ENCODE measurements at regions not wholly inside any gene's neighbourhood (a gene's known extent, or its start where the extent isn't known, plus 50 kb on each side); places are given as distances from the start of the nearest gene placed in this dataset.
"Not testable (repeated sequence)": the region's sequence is repeated elsewhere in the genome, so short reads cannot be mapped to it uniquely, and the experiment has no call there.

DNA sequence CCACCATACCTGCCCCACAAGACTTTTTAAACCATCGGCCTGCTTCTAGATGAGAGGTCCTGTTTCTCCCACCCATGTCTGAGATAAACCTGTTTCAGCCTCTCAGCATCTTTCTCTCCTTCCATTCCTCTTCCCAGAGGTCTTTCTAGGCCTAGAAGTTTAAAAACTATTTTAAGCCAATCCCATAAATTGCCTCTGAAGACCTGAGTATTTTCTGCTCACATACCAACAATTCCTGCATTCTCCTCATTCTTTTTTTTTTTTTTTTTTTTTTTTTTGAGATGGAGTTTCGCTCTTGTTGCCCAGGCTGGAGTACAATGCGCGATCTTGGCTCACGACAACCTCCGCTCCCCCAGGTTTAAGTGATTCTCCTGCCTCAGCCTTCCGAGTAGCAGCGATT is 262.9 kb upstream of the AUTS2 start:
- DNase-seq = no peak

DNA sequence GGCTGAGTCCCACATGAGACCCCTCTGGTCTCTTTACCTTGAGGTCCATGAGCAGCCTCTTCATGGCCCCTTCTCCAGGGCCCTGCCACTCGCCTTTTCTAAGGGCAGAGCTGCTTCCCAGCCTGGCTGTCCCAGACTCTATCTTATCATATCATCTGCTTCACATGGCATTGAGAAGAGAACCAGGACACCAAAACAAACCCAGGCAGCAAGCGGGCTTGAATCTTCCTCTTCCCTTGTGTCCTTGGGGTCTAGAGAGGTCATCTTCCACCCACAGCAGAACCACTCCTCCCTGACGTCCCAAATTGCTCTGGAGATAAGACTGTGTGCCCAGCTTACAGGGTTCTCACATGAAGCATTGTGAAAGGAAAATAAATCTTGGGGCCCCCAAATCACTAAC is 261.3 kb upstream of the AUTS2 start:
- no peak for DNase-seq

DNA sequence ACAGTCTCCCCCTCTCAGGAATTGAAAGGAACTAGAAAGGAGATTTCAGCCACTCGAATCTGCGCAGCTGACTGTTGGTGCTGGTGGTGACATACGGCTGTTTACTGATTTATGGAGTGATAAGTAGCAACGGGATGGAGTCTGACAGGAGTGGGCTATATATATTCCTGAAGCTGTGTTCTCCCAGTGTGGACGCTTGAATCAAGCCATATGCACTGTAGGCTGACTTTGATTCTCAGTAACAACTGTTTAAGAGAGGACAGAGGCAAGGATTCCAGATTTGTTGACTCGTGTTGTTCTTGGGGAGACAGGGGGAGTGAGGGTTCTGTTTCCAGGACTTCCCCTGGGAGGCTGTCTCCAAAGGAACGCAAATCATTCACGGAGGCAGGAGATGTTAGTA is 260.1 kb upstream of the AUTS2 start:
- no peak for DNase-seq

DNA sequence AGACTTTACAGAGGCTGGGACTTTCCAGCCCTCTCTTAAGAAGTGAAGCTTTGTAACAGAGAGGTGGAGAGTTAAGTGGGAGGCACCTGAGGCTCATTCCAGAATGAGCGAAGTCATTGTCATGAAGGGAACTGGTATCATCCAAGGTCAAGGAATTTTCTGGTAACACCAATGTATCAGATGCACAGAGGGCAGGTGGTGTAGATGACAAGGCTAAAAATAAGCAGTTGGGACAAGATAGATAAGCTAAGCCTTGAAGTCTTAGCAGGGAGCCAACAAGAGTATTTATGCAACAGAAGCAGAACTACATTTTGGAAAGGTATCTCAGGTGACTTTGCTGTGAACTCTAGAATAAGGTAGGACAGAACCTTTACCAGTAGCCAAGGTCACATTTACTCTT is 257.0 kb upstream of the AUTS2 start:
- no peak for DNase-seq

DNA sequence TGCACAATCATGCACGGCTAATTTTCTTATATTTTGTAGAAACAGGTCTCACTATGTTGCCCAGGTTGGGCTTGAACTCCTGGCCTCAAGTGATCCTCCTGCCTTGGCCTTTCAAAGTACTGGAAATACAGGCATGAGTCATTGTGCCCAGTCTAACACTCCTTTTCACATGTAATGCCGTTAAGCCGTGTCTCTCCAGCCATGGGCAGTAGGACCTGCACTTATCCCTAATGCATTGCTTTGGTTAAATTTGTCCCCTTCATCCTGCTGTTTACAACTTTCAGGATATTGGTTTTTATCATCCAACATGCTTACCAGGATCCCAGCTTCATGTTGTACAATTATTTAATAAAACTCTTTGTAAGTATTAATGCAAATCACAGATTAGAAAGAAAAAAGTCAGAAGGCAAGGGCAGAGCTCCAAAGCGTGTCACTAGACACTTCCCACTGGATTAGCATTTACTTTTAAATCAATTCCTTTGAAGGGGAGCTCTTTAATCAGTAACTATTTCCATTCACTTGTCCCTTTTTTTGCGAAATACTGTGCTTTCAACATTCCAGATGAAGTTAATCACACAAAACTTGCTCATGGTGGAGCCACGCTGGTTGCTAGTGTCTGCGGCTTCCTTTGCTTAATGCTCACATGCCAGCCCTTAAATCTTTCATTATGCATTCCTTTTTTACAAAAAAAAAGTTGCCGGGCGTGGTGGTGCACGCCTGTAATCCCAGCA is 256.0 kb upstream of the AUTS2 start:
- no peak for DNase-seq

DNA sequence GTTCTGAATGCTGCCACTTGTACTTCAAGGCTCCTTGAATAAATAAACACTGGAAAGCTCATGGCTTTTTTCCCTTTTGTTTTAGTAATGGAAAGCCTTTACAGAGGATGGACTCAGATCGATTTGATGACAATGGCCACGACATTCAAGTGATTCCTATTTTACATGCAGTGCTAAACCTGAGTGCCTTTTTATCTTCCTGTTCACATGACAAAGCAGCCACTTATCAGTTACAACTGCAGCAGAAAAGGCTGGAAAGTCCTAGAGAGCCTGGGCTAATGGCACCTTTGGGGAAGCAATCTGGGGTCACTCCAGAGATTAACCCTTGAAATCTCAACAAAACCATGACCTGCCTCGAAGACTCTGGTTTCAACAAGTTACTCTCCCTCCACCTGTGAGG is 249.0 kb upstream of the AUTS2 start:
- DNase-seq = no peak

DNA sequence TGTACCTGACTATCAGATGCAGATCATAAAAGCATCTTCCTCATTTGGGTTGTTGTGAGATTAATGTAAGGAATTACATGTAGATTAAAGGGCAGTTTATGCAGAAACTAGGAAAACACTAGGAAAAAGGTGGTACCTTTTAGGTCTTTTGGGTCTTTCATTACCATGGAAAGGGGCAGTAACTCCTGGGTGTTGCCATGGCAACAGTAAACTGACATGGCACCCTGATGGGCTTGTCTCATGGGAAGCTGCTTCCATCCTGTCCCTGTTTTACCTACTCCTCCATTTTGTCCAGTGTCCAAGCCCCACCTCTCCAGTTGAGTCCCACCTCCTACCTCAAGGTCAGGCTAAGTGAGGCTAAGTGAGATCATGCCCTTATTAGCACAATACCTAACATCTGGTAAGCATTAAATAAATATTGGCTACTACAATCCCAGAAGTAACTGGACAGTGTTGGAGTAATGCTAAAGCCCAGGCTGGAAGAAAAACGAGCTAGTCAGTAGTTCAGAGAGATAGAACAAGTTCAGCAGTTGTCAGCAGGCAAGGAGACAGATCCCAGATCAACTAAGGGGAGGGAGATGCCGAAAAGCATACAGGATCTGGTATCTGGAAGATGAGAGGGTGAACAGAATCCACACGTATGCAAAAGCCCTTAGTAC is 240.0 kb upstream of the AUTS2 start:
- DNase-seq = no peak

DNA sequence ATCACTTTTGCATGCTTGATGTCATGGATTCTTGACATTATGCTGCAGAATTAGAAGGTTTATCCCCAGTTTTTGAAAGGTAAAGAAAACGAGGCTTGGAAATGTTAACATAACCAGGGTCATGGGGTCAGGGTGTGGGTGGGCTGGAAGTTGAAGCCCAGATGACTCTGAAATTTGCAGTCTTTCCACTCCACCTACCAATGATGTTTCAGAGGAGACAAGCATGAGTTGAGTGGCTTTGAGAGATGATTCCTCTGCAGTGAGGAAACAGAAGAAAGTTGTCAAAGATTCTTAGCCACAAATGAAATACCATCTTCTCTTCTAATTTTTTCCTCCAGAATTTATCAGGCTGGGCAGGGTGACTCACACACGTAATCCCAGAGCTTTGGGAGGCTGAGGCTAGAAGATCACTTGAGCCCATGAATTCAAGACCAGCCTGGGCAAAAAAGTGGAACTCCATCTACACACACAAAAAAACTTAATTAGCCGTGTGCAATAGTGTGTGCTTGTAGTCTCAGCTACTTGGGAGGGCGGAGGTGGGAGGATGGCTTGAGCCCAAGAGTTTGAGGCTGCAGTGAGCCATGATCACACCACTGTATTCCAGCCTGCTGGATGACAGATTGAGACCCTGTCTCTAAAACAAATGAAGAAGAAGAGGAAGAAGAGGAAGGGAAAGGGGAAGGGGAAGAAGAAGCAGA is 239.1 kb upstream of the AUTS2 start:
- no peak for DNase-seq

DNA sequence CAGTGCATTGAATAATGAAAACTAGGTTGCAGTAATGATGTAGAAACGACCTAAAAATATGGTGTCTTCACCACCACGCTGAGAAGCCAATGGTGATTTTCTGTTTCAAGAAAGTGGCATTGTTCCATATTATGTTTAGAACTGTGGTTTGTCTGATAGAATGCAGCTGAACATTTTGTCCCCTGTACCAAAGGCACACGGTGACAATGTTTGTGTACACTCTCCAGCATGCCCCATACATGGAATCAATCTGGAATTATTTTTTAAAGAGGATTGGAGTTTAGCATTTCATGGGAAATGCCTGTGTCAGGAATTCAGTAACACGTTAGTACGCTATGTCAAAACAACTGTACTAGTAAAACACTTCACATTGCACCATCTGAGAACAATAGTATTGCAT is 237.4 kb upstream of the AUTS2 start:
- DNase-seq = no peak

DNA sequence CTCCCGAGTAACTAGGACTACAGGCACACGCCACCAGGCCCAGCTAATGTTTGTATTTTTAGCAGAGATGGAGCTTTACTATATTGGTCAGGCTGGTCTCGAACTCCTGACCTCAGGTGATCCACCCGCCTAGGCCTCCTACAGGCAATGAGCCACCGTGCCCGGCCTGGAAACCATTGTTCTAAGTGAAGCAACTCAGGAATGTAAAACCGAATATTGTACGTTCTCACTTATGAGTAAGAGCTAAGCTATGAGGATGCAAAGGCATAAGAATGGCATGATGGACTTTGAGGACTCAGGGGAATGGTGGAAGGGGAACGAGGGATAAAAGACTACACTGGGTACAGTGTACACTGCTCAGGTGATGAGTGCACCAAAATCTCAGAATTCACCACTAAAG is 235.1 kb upstream of the AUTS2 start:
- no peak for DNase-seq

DNA sequence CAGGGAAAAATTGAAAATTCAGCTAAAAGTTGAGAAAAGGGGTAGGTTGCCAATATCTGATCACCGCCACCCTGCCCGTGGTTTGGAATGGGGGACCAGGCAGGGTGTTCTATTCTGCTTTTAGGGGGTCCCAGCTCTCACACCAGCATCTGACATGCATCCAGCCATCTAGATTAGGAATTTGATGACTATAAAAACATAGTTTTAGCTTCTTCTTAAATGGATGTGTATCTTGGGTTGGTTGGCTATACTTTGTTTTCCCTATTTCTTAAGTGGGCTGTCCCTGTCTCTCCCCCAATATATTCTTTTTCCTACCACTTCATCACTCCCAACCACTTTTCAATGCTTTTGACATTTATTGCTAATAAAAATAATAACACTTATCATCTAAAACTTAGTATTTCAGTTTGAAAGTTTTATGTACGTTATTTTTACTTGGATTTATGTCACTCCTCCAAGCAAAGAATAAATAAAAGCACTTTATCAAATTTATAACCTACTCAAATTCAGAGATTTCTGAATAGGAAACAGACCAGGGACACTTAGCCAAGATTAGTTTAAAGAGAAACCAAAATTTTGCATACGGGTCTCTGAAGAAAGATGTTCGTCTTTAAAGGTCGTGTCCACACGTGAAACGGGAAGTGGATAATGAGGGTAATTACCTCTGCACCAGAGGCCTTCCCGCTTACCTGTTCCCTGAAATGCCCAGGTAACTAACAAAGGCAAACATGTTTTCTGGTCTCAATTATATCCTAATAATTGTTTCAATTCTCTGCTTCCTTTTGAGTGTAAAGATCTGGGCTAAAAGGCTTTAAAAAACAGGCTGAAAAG is 233.2 kb upstream of the AUTS2 start:
- DNase-seq = peak; percentile 39

DNA sequence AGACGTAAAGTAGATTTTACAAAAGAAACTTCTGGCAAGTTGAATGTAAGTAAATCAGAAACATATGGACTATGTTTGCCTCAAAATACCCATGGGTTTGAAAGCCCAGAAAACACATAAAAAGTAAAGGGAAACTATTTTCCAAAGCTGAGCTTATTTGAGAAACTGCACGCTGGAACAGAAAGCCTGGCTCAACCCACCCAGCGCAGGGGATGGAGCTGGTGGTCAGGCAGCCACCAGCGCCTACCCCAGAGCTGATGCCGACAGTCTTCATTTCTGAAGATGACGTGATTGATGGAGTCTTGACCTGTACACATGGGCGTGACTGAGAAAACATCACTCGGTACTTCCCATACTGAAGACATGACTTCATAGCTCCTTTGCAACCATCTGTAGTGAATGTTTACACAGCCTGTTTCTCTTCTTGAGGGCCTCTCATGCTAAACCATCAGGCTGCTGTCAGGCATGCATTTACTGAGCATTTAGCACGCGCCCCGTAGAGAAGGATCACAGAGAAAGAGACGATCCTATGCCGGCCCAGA is 232.6 kb upstream of the AUTS2 start:
- peak; percentile 22 for DNase-seq

DNA sequence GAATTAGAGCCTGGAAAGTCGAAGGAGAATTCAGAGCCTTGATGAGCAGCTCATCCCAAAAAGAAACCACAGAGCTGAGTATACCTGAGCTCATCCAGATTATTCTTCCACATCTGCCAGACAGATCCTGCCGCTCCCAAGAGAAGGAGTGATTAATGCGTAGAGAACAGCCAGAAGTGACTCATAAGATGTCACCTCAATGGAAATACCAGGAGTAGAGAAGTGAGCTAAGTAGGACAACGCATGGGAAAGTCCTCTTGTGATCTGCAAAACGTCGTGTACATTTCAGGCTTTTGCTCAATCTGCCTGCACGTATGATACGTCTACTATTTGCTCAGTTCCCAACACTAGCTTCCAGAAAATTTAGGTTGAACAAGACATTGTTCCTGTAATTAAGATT is 230.5 kb upstream of the AUTS2 start:
- DNase-seq = no peak

DNA sequence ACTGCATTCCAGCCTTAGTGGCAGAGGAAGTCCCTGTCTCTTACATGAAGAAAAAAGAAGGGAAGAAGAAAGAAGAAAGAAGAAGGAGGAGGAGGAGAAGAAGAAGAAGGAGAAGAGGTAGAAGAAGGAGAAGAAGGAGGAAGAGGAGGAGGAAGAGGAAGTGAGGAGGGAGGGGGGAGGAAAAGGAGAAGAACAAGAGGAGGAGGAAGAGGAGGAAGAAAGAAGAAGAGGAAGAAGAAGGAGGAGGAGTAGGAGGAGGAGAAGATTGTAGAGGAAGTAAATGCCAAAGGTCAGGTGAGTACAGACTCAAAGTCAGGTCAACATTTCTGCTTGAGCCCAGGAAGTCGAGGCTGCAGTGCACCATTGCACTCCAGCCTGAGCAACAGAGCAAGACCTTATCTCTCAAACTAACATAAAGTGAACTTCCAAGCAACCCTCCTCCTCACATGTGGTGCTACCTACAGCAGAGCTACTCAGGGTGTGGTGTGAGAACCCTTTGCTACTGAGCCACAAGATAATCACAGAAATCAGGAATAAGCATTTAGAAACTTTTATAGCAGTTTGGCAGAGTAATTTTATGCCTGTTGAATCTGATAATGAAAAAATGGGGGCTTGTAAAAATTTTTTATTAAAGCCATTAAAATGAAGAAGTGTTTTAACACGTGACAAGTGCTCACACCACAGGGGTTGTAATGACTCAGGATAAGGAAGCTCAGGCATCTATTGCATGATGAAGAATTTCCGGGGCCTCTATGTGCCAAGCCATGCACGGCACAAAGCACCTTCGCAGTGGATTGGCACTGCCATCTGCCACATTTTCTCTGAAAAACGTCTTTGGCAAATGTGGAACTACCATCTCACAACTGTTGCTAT is 224.9 kb upstream of the AUTS2 start:
- no peak for DNase-seq

DNA sequence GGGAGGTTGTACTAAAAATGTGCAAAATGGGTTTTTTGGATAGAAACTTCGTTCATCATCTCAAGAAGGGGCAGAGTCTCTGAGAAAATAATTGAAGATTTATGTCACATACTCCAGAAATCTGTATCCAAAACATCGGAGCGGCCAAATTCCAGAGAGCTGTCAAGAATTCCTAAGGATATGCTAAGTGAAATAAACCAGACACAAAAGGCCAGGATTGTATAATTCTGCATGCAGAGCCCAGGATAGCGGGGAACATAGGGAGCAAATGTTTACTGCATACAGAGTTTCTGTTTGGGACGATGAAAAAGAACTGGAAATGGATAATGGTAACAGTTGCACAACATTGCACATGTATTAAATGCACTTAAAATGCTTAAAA is 224.2 kb upstream of the AUTS2 start:
- no peak for DNase-seq

DNA sequence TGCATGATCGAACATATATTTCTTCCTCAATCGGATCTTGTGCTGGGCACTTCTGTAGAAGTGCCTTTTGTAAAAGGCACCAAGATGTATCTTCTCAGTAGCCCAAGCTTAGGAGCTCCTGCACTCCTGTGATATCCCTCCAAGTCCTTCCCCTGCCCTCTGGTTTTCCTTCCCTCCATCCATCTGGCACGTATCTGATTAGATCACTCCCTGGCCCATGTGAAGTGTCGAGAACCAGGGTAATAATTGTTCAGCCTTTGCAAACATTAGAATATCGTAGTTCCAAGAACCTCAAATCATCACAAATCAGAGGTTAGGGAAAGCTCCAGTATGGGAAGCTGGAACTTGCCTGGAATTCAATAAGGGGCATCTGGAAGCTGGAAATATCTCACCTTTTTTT is 221.1 kb upstream of the AUTS2 start:
- DNase-seq = no peak

DNA sequence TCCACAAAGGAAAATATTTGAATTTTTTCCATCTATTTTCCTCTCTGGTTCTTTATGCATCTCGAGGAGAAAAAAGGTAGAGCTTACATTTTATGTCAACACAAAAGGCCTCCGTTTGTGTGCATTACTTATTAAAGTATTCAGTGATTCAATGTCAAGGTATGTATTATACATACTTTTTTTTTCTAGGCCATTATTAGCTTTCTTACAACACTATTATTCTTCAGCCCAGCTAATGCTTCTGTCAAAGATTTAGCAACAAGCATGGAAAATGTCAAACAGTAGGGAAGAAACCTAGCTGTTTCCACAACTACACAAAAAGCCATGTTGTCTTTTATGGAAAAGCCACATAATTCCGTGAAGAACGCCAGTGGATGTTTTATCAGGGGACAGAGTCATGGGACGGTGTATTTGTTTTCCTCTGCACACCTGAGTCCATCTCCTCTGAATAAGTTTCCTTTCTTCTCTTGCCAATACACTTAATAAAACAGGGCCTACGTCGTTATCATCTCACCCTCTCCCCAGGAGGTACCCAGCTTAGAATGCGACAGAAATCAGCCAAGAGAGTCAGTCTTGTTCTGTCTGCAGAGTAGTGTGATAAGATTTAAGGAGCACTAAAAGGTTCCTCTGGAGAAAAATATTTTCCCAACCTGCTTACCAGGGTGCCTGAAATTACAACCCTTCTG is 209.7 kb upstream of the AUTS2 start:
- no peak for DNase-seq

DNA sequence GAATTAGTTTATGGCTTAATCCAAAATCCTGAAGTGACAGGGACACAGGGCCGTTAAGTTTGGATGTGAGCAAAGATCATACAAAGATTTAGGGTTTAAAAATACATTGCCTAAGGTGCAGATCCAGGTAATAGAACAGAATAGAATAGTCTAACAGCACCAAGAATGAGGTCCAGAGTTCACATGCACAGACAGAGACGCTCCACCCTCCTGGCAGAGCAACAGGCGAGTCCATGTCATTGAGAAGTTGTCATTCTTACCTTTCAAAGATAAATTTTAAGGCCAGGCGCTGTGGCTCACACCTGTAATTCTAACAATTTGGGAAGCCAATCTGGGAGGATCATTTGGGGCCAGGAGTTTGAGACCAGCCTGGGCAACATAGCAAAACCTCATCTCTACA is 209.1 kb upstream of the AUTS2 start:
- no peak for DNase-seq

DNA sequence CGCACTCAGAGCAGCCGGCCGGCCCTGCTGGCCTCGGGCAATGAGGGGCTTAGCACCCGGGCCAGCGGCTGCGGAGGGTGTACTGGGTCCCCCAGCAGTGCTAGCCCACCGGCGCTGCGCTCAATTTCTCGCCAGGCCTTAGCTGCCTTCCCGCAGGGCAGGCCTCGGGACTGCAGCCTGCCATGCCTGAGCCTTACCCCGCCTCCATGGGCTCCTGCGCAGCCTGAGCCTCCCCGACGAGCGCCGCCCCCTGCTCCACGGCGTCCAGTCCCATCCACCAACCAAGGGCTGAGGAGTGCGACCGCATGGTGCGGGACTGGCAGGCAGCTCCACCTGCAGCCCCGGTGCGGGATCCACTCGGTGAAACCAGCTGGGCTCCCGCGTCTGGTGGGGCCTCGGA is 204.4 kb upstream of the AUTS2 start:
- DNase-seq = not testable (repeated sequence)

DNA sequence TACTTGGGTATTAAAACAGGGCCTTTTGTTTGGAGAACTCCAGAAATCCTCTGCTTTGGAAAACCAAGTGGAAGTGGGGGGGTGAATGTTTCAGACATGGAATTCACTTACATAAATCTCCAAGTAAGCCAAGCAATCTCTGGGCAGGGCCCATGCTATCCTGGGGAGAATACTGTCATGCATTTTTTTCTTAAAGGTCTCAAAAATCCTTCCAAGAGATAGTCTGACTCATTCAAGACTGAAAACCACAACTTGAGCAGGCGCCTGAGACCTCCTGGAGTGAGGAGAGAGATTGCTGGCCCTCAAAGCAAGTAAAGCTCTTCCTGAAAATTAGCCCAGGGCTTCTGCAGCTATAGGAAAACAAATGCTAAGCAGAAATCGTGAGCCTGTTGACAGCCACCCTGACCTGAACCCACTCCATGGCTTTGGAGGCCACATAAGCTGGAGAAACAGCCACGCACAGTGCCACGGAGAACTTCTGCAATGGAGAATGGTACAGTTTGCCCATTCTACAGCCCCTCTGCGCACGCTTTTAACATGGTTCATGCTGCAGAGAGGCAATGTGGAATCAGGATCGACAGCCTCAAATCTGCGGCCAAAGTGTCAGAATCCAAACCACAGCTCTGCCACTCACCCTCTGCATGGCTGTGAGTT is 203.1 kb upstream of the AUTS2 start:
- DNase-seq = no peak

DNA sequence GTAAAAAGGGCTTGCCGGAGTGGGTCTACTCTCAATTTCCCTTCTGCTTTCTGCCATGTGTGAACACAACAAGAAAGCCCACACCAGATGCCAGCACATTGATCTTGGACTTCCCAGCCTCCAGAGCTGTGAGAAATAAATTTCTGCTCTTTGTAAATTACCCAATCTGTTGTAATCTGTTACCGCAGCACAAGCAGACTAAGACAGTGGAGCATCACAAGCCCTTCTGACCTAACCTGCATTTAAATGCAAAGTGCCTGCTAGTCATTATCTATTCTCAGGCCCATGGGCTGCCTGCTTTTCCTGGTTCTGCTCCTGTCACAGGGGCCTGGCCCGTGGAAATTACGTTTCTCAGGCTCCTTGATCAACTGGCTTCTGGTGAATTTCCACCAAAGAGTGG is 199.3 kb upstream of the AUTS2 start:
- DNase-seq = no peak
